ENCODE measurements at regions not wholly inside any gene's neighbourhood (a gene's known extent, or its start where the extent isn't known, plus 50 kb on each side); places are given as distances from the start of the nearest gene placed in this dataset.

- Histone ChIP-seq H3T11ph (ENCODE audit: low read length) (no peak overlapping the region), H2BK120ac (ENCODE audit: low read depth, low read length, poor library complexity, severe bottlenecking) (no peak overlapping the region), H3K4me1 (ENCODE audit: insufficient read depth, low read length) (no peaks in the 10 kb centered on the region), H3K9ac (ENCODE audit: extremely low read depth, insufficient read length, low read length) (no peak overlapping the region), H3K9me3 (ENCODE audit: control insufficient read depth, low read depth, low read length) (peaks cover 10% of the 10 kb centered on the region), H3K23ac (ENCODE audit: insufficient read length, low read depth, low read length) (no peak overlapping the region), H3K56ac (ENCODE audit: insufficient read length, low read depth, low read length) (no peak overlapping the region), H4K5ac (ENCODE audit: insufficient read length, low read depth, low read length) (no peak overlapping the region), H3K23me2 (ENCODE audit: insufficient read length, low read depth, low read length, poor library complexity, severe bottlenecking) (no peaks in the 10 kb centered on the region), H2BK20ac (ENCODE audit: low read depth, low read length, poor library complexity, severe bottlenecking) (no peak overlapping the region), H3K27me3 (ENCODE audit: insufficient read depth, low read length) (no peaks in the 10 kb centered on the region), H3K18ac (ENCODE audit: insufficient read length, low read depth, low read length) (no peak overlapping the region), H3K79me1 (ENCODE audit: insufficient read depth, low read depth, low read length, poor library complexity, severe bottlenecking) (no peaks in the 10 kb centered on the region), H3K14ac (ENCODE audit: insufficient read depth, low read length) (no peak overlapping the region), H4K91ac (ENCODE audit: insufficient read length, low read depth, low read length) (no peak overlapping the region), H3K4ac (ENCODE audit: low read depth, low read length) (no peak overlapping the region), H2BK12ac (ENCODE audit: insufficient read length, low read depth, low read length) (no peak overlapping the region), H2AFZ (ENCODE audit: low read length) (no peak overlapping the region), H2BK15ac (ENCODE audit: low read depth, low read length) (no peak overlapping the region), H4K20me1 (ENCODE audit: control insufficient read depth, insufficient read depth, insufficient read length) (no peaks in the 10 kb centered on the region), H2AK5ac (ENCODE audit: insufficient read length, low read length) (no peak overlapping the region), H4K8ac (replicated peaks; ENCODE audit: insufficient read length, low read depth, low read length) (no peak overlapping the region), H3K79me2 (ENCODE audit: insufficient read depth, low read length) (no peaks in the 10 kb centered on the region), H3K27ac (ENCODE audit: insufficient read length, low read depth, low read length) (no peak overlapping the region), H3K4me2 (ENCODE audit: insufficient read depth, insufficient read length, low read length) (no peak overlapping the region), H2BK5ac (ENCODE audit: insufficient read length, low read length) (no peak overlapping the region)
- DNase-seq = no peak
- no peak overlapping the region for H3K27ac Mint-ChIP-seq
- no peak overlapping the region for H3K4me3 Mint-ChIP-seq
- WGBS (ENCODE audit: extremely low coverage, insufficient read length, low lambda C conversion rate) = no CpG with 5 or more reads among the region's 1 CpG
- no peaks in the 10 kb centered on the region for H3K27me3 Mint-ChIP-seq (ENCODE audit: low read depth)
- H3K9me3 Mint-ChIP-seq = peaks cover 24 to 33% of the 10 kb centered on the region in 2 experiments
- peaks cover 16 to 22% (median 22%) of the 10 kb centered on the region in 3 experiments for H3K36me3 Mint-ChIP-seq (ENCODE audit: insufficient read depth in 1 of 3, low read depth in 3 of 3)
- H3K4me1 Mint-ChIP-seq = peaks cover 16 to 17% of the 10 kb centered on the region in 2 experiments
- no peak for TF ChIP-seq CTCF (conservative IDR thresholded peaks at IDR 0.05)
Measured at GRCh38 chr3:190983875-190984274, 121.4 kb upstream of the GMNC start.

Measured in H9 (cell line).